Stimulated activated CD4-positive, alpha-beta T cell treated with anti-CD3 and anti-CD28 coated beads, Interleukin-1b, Interleukin-23, amount 100 ng/mL, for 1 hour (primary cell): ENCODE measurements at regions not wholly inside any gene's neighbourhood (a gene's known extent, or its start where the extent isn't known, plus 50 kb on each side); places are given as distances from the start of the nearest gene placed in this dataset.
"Not testable (repeated sequence)": the region's sequence is repeated elsewhere in the genome, so short reads cannot be mapped to it uniquely, and the experiment has no call there.

ENCODE experiments used
- DNase-seq, 2 donors: peaks; one replicate each; pipeline ENCODE4 v3.0.0-alpha.2; 2020; ENCODE audit warnings: low read depth in 2 of 2

DNA sequence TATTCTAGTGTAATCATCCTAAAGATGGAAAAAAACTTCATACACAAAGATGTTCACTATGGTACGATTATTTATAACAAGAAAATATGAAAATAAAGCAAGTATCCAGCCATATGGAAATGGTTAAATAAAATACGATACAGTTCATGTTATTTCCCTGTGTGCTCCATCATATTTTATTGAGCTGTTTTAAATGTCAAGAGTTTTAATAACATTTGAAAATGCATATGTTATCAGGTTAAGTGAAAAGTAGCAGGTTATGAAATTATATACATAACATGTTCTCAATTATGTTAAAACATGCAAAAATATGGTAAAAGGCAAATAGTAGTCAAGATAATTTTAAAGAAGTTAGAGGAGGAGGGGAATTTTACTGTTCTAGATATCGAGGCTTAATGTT, 192.0 kb downstream of the HNRNPD start:
- no peak for DNase-seq

DNA sequence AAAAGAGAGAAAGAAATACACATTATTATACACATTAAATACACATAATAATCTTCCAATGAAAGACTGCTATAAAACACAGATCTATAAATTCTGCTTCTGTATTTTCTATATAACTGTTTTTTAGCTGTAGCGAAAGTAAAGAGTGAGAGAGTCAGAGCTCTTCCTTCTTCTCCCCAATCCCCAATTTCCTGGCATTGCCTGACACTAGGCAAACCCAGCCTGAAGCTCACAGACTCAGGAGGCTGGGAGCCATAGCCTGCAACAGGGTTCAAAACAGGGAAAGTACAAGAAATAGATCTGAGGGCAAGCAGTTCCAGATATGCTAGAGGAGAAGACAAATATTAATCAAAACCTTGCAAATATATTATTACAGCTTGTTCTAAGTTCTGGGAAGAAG, 201.6 kb downstream of the HNRNPD start:
- no peak for DNase-seq

DNA sequence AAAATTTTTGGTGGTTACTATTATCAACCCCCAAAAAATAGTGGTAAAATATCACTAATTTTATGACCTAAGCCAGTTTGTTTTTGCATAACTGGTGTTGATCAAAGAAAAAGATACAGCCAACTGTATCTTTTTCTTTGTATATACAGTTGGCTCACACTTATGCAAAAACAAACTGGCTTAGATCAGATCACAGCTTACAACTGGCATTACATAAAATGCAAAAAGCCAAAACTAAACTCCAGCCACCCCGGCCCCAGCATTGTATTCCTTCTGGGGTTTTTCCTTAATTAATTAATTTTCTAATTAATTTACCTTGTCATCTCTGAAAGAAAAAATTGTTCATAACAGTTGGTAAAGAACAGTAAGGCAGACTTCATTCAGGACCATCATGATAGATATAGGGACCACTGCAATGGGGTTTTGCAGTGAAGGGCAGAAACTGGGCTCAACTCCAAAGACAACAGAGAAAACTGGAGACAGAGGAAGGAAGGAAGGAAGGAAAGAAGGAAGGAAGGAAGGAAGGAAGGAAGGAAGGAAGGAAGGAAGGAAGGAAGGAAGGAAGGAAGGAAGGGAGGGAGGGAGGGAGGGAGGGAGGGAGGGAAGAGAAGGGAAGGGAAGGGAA, 202.1 kb downstream of the HNRNPD start:
- no peak for DNase-seq

DNA sequence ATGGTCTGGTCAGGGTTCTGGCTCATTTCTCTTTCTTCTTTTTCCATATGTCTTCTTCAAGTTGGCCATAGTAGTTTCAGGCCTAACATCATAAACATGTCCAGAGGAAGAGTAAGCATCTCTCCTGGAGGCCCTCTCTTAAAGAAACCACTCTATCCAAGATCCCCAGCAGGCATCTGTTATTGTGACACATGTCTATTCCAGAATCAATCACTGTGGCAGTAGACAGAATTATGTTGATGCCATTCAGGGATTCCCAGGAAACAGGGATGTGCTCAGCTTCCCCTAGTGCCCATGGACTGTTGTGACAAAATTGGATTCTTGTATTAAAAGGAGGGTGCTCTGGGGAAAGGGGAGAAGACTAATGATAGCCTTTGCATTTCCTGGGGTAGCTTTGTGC, 224.0 kb downstream of the HNRNPD start:
- no peak for DNase-seq

DNA sequence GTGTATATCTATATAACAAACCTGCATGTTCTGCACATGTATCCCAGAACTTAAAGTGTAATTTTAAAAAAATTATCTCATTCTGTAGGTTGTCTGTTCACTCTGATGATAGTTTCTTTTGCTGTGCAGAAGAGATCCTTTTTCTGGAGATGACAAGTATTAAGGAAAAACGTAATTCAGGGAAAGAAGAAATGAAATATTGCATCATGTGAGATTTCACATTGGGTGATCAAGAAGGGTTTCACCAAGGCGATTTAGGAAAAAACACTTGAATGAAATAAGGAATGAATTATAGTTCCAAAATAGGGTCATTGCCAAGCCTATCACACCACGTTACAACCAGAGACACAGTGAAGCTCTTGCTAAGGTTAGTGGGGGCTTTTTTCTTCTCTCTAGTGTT, 227.9 kb downstream of the HNRNPD start:
- no peak for DNase-seq

DNA sequence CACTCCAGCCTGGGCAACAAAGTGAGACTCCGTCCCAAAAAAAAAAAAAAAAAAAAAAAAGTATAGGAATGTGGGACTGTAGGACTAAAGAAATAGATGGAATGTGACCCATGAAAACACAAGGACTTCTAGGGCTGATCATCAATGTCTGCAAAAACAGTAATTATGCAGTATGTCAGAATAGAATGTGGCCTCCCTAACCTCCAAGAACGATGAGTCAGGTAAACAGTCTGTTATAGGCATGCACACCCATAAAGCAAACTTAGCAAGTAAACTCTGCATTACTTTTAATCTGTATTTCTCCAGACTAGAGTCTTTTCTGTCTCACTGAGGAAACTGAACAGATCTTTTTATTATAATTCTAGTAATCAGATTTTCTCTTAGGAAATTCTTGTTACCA, 233.4 kb downstream of the HNRNPD start:
- DNase-seq, result no peak

DNA sequence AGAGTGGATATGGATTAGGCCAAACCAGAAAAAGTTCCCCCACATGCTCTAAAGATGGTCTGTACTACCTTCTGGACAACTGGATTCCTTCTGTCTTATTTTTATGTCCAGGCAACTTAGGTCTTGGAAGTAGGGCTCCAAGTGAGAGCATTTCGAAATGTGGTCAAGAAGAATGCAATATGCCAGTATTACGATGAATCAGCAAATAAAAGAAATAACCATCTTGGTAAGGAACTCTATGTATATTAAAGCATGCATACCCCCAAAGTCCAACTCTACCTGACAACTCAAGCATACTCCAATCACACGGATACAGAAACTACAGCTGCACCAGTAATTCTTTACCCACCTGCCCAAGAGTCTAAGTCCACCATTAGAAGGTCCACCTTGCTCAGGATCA, 234.5 kb downstream of the HNRNPD start:
- no peak for DNase-seq

DNA sequence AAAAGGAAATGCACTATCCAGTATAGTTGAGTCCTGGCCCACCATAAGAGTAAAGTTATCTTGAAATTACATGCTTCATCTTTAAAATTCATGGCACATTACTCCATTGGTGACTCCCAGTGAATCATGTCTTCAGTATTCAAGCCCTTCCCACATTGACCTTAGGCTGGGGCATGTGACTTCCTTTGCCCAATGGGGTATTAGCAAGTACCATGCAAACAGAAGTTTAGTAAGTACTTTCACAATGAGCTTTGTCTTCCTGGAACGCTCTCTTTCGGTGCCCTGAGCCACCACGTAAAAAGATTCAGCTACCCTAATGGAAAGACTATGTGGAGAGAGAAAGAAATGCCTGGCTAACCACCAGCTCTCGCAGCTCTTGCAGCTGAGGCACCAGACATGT, 235.4 kb downstream of the HNRNPD start:
- no peak for DNase-seq

DNA sequence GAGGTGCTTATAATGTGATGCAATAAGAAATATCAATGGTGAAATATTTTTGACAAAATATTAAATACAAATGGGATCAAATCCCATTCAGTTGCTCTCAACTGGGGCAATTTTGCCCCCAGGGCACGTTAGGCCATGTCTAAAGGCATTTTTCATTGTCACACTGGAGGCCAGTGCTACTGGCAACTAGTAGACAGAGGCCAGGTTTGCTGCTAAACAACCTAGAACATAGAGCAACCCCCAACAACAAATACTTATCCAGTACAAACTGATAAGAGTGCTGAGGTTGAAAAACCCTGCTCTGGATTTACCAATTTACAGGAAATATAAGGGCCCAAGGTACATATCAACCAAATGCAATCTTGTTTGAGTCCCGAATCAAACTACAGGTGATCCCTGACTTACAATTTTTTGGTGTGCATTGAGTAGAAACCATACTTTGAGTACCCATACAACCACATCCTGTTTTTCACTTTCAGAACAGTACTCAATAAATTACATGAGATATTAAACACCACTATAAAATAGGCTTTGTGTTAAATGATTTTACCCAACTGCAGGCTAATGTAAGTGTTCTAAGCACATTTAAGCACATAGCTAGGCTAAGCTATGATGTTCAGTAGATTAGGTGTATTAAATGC, 237.5 kb downstream of the HNRNPD start:
- DNase-seq, result no peak

DNA sequence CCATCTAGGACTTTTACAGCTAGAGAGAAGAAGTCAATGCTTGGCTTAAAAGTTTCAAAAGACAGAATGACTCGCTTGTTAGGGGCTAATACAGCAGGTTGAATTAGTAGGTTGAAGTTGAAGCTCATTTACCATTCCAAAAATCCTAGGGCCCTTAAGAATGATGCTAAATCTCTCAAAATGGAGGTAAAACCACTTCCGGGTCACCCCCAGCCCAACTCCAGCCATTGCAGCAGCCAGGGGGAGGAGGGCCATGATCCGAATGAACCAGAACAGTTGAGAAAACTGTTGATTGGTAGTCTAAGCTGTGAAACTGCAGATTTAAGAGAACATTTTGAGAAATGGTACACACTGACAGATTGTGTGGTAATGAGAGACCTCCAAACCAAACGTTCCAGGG, 245.4 kb downstream of the HNRNPD start:
- DNase-seq, result no peak

DNA sequence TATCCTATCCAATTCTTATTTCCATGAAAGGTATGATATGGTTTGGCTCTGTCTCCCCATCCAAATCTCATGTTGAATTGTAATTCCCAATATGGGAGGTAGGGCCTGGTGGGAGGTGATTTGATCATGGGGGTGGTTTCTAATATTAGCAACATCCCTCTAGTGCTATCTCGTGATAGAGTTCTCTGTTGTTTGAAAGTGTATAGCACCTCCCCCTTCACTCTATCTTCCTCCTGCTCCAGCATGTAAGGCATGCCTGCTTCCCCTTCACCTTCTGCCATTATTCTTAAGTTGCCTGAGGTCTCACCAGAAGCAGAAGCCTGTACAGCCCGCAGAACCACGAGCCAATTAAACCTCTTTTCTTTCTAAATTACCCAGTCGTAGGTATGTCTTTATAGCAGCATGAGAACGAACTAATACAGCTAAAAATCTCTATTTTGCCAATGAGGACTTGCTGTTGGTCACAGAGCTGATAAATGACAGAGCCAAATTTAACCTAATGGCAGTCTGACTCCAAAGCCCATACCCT, 247.2 kb downstream of the HNRNPD start:
- DNase-seq, result no peak

DNA sequence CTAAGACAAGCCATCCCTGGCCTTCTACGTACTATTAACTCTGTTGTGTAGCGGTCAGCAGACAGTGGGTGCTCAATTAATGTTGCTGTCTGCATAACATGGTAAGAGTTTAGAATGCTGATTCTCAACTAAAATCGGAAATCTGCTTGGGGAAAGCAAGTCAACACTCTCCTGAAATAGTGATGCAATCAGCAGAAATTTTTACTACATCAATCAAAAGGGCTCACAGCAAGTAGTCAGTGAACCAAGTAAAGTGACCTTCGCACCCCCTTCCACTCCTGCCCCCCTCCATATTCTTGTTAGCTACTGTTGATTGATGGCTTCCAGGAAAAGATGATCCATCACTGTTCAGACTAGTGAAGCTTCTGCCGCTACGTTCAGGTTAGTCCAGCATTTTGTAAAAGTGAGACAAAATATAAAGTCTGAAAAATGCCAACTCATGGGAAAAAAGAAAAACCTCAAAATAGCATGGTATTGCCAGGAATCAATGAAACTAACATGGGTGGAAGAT, 247.9 kb downstream of the HNRNPD start:
- no peak for DNase-seq

DNA sequence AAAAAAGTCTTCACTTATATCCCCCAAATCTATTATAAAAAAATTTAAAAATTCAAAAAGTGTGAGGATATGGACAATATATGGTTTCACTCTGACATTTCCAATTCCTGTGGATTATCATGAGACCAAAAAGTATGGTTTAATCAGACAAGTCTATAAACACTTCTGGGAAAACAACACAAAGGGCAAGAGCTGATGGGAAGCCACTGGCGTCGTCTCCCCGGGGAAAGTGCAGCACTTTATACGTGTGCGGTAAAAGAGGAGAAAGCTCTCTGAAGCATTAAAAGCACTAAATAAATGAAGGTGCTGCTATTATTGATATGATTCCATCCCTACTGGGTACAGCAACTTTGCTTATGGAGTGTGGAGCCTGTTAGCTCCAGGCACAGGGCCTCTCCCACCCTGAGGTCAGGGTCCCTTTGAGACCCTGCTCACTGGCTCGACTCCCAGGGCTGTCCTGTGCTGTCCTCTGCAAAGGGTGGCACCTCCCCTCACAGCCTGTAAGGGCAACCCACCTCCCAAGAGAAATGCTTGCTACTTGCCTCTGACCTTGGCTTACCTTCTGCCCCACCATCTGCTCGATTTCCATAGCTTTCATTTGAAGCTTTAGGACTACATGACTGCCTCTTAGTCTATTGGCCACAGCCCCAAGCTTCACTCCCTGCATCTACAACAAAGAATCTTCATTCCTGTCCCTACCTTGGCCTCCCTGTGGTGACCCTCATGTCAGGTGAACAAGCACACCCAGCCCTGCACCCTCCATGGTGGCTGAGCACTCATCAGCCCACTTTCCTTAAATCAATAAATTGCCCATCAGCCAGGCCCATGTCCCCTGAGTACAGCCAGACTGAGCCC, 248.6 kb downstream of the HNRNPD start:
- DNase-seq, result no peak

DNA sequence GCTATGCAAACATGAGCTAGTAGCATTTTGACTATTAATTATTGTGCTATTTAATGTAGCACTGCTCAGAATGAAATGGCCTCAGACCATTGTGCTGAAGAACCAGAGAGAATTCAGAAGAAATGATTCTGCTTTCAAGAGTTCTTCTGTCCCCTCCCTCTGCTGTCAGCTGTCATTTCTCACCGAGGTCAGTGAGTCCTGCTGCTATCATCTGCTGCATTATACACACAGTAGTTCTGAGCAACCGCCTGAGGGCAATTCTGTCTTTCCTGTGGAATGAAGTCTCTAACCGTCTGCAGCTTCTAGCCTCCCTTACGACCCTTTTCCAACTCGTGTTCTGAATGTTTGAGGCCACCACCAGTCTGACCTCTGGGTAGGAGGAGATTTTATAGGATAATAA, 249.4 kb downstream of the HNRNPD start:
- DNase-seq, result no peak

DNA sequence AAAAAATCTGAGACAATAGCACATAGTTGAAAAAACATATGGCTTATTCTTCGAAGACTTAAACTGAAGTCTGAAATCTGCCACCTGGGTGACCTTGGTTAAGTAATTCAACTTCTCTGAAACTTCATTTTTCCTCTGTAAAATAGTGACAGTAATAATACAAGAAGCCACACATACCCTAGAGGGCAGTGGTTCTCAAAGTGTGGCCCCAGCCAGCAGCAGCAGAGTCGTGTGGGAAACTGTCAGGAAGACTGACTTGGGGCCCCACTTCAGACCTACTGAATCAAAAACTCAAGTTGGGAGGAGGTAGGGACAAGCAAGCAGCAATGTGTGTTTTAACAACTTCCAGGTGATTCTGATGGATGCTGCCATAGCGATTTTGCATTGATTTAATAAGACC, 249.9 kb downstream of the HNRNPD start:
- no peak for DNase-seq

DNA sequence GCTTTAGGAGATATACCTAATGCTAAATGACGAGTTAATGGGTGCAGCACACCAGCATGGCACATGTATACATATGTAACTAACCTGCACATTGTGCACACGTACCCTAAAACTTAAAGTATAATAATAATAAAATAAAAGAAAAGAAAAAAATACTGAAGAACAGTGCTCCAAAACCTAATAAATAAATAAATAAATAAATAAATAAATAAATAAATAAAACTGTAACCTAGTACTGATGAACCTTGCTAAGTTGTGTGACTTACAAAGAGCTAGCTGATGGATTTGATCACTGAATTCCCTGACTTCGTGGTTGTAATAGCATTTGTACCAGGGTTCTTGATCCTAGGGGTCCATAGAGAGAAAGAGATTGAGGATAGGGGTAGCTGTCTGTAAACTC, 258.6 kb downstream of the HNRNPD start:
- not testable (repeated sequence) for DNase-seq

DNA sequence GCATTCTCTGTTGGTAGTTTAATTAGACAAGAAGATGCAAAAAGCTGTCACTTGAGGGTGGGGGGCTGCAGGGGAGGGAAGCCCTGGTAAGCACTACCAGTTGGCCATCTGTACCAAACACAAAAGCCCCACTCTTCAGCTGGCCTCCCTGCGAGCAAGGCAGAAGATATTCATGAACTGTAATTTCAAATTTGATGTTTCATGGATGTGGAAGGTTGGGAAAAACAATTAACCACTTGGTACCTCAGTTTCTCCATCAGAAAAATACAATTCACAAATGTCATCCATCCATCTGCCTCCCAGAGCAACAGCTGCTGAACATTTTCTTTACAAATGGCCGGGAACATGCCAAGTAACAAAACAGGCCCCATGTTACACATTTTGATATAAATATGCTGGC, 265.3 kb downstream of the HNRNPD start:
- DNase-seq, result no peak

DNA sequence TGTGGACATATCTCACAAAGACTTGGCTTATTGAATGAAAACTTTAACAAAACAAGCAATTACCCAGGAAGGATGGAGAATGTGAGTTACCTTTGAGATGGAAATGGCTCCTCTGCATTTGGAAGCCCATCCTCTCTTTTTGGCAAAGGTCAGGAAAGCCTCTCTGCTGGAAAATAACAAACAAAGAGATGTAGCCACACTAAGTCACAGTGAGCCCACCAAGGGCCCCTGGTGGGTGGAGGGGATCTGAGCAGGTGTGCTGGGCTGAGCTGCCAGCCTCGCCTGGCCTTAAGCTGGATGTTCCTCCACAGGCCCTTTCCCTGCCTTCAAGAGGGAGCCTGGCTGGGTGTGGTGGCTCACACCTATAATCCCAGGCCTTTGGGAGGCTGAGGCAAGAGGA, 269.2 kb downstream of the HNRNPD start:
- DNase-seq, result no peak

DNA sequence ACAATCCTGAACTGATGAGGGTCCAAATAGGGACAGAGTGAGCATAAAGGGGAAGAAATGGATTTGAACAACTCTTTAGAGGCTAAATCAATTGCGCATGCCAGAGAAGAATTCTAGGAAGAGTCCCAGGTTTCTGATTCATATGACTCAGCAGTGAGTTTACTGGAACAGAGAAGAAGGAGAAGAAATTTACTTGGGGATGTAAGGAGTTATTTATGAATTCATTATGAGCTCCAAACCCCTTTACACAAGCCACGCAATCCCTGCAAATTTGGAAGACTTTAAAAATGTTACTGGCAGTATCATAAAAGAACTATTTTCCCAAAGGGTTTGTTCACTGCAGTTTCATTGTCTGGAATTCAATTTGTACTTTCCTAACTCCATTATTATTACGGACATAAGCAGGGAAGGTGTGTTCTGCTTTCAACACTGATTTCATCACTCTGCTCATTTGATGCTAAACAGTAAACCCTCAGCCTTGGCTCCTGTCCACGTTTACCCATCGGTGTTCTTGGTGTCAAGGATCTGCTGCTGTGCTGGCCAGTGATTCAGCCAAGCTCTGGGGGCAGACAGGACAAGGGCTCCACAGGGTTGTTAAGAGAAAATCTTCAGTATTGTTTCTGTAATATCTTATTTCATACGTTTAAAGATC, 273.7 kb downstream of the HNRNPD start:
- no peak for DNase-seq

DNA sequence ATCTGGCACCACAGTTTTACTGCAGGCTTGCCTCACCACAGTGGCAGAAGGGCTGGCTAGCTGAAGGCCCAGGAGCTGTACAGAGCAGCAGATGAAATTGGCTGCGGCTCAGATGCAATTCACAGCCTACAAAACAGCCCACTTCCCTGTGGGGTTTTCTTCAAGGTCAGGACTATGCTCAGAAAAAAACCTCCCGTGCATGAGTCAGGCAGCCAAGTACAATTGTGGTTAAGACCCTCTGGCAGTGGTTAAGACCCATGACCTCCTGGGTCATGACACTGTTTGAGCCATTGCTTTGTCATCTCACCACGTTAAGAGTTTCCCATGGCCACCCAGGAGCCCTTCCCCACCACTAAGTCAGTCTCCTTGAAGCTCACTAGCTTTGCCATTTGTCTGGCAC, 276.3 kb downstream of the HNRNPD start:
- DNase-seq, result no peak

DNA sequence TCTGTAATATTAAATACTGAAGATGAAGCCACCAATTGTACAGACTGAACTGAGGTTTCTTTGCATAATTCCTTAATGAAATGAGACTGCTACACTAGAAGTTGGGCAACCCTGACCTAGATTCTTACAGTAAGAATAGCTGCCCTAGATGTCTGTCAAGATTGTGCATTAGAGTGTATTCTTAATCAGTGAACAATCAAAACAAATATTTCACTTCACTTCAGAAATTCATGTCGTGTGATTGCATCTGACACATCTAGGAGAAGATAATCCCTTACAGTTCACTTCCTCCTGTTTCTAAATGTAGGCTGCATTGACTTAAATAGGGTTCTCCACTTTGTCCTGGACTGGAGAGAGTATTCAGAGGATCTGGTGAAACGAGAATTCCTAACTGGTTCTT, 283.1 kb downstream of the HNRNPD start:
- no peak for DNase-seq

DNA sequence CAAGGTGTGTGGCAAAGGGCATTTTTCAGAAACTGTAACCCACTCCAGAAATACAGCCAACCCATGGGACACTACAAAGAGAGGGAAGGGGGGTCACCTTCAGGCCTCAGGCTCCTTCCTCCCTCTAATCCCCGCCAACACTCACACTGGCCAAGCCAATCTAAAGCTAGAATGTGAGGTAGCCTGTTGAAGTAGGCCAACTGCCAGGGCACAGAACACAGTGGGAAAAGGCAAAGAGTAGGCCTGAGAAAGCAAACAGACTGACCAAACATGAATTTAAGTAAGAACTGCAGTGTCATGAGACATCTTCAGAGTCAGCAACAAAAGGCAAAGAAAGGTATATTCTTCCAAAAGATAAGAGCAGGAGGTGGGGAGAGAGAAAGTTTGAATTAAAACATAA, 289.0 kb downstream of the HNRNPD start:
- no peak for DNase-seq
